GM23248 (cell line): ENCODE measurements at regions not wholly inside any gene's neighbourhood (a gene's known extent, or its start where the extent isn't known, plus 50 kb on each side); places are given as distances from the start of the nearest gene placed in this dataset.

ENCODE experiments used
- DNase-seq: peaks from one replicate; pipeline ENCODE4 v3.0.0-alpha.2; 2015
- H2AFZ ChIP-seq: fragments of 200-600 bp; sonication (generic); 2 replicates; pipeline ENCODE4 v1.6.1; 2016; ENCODE audit warnings: antibody characterized with exemption
- H3F3A ChIP-seq: fragments of 200-600 bp; sonication (generic); 2 replicates; pipeline ENCODE4 v1.6.1; 2016; ENCODE audit warnings: mild to moderate bottlenecking, antibody characterized with exemption, mixed run types; ENCODE audit not compliant: insufficient read depth
- H3K27ac ChIP-seq: fragments of 200-600 bp; sonication (generic); 2 replicates; pipeline ENCODE4 v1.5.1; 2016; ENCODE audit warnings: mild to moderate bottlenecking
- H3K27me3 ChIP-seq: fragments of 200-600 bp; sonication (generic); replicated peaks from 2 replicates; pipeline ENCODE4 v1.6.1; 2016; ENCODE audit warnings: mild to moderate bottlenecking; ENCODE audit not compliant: insufficient read depth
- H3K36me3 ChIP-seq: fragments of 200-600 bp; sonication (generic); 2 replicates; pipeline ENCODE4 v1.6.1; 2016; ENCODE audit warnings: low read depth, mild to moderate bottlenecking
- H3K4me1 ChIP-seq: fragments of 200-600 bp; sonication (generic); 2 replicates; pipeline ENCODE4 v1.6.1; 2016; ENCODE audit warnings: mild to moderate bottlenecking; ENCODE audit not compliant: insufficient read depth
- H3K4me2 ChIP-seq: fragments of 200-600 bp; sonication (generic); one replicate; pipeline ENCODE4 v1.6.1; 2016; ENCODE audit warnings: mild to moderate bottlenecking; ENCODE audit not compliant: unreplicated experiment
- H3K4me3 ChIP-seq: fragments of 200-600 bp; sonication (generic); 2 replicates; pipeline ENCODE4 v1.5.1; 2016; ENCODE audit warnings: mild to moderate bottlenecking
- H3K79me2 ChIP-seq: fragments of 200-600 bp; sonication (generic); 2 replicates; pipeline ENCODE4 v1.6.1; 2016; ENCODE audit warnings: mild to moderate bottlenecking; ENCODE audit not compliant: insufficient read depth
- H3K9ac ChIP-seq: fragments of 200-600 bp; sonication (generic); 2 replicates; pipeline ENCODE4 v1.6.1; 2016; ENCODE audit warnings: mild to moderate bottlenecking
- H3K9me2 ChIP-seq: fragments of 200-600 bp; sonication (generic); 2 replicates; pipeline ENCODE4 v1.6.1; 2016; ENCODE audit warnings: mixed run types, mild to moderate bottlenecking, moderate library complexity; ENCODE audit not compliant: insufficient read depth
- H3K9me3 ChIP-seq: fragments of 200-600 bp; sonication (generic); one replicate; pipeline ENCODE4 v1.6.1; 2017; ENCODE audit warnings: low read depth
- H4K20me1 ChIP-seq: fragments of 200-600 bp; sonication (generic); 2 replicates; pipeline ENCODE4 v1.6.0; 2016; ENCODE audit not compliant: insufficient read depth
- EZH2 ChIP-seq: fragments of 200-600 bp; sonication (generic); IDR thresholded peaks from 2 replicates; pipeline ENCODE4 v1.6.1; 2018; ENCODE audit warnings: antibody characterized with exemption, mild to moderate bottlenecking; ENCODE audit not compliant: insufficient read depth, poor library complexity, severe bottlenecking
- EZH2phosphoT487 ChIP-seq: fragments of 200-600 bp; sonication (generic); IDR thresholded peaks from 2 replicates; pipeline ENCODE4 v1.6.1; 2018; ENCODE audit warnings: antibody characterized with exemption, moderate library complexity, mild to moderate bottlenecking, low read depth; ENCODE audit not compliant: insufficient read depth
- WGBS, 2 experiments: methylation state at CpG; one replicate each; pipeline ENCODE4 v1.1.6; 2015 to 2017; ENCODE audit warnings: low lambda C conversion rate in 2 of 2, low coverage in 1 of 2; ENCODE audit errors: missing lambda C conversion rate in 2 of 2; 5-methylcytosine and 5-hydroxymethylcytosine counted together
- in situ Hi-C: fragments of 300-500 bp; cut with MboI; formaldehyde crosslinking; loops from 2 replicates; pipeline ENCODE4 v1.15.0; 2020

DNA sequence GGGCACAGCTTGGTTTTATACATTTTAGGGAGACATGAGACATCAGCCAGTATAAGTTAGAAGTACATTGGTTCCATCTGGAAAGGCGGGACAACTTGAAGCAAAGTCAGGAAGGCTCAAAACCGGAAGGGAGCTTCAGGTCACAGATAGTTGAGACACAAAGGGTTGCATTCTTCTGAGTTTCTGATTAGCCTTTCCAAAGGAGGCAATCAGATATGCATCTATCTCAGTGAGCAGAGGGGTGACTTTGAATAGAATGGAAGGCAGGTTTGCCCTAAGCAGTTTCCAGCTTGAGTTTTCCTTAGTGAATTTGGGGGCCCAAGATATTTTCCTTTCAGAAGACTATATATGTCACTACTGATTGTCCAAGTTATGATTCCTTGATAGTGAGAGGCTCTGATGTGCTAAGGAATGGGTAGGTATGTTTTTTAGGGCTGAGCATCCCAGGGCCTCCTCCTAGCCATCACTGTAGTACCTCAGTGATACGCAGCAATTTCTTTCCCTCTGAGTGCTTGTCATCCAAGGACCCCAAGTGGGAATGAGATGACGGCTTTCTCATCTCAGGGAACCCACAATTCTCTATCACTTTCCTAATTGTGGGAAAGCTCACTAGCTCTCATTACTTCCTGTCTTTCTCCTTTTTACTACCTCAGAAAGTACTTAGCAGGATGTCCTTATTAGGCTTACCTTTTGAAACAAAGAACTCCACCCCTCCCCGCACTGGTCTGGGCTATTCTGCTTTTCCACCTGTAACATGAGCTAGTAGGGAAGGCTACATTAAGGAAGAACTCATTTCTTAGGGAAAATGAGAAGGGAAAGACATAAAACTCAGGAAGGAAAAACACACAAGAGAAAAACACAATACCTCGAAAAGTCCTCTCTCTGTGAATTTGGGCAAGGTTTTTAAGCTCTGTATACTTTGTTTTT, 632.7 kb downstream of the RAPGEF2 start:
- no peak for TF ChIP-seq EZH2phosphoT487
- no peak for TF ChIP-seq EZH2
- no peaks in the 10 kb centered on the region for H3K4me1 ChIP-seq
- DNase-seq: no peak
- H3K4me3 ChIP-seq: no peak overlapping the region
- no peaks in the 10 kb centered on the region for H3F3A ChIP-seq
- H3K27ac ChIP-seq: no peak overlapping the region
- no peaks in the 10 kb centered on the region for H3K9me2 ChIP-seq
- H2AFZ ChIP-seq: no peak overlapping the region
- no peaks in the 10 kb centered on the region for H3K9me3 ChIP-seq
- H3K4me2 ChIP-seq: no peak overlapping the region
- no peaks in the 10 kb centered on the region for H3K36me3 ChIP-seq
- H4K20me1 ChIP-seq: no peaks in the 10 kb centered on the region
- H3K9ac ChIP-seq: no peak overlapping the region
- WGBS, 2 experiments: 16 to 19% methylated on average over 6 of the region's 6 CpGs
- H3K27me3 ChIP-seq: no peaks in the 10 kb centered on the region
- no peaks in the 10 kb centered on the region for H3K79me2 ChIP-seq
- in situ Hi-C loops: no loop called here

- WGBS, 2 experiments: 4 to 10% methylated on average over 7 of the region's 7 CpGs
- H3F3A ChIP-seq: no peaks in the 10 kb centered on the region
- no peak overlapping the region for H2AFZ ChIP-seq
- TF ChIP-seq EZH2 (no peak), EZH2phosphoT487 (no peak)
- no peaks in the 10 kb centered on the region for H3K36me3 ChIP-seq
- DNase-seq: no peak
- H3K9me3 ChIP-seq: no peaks in the 10 kb centered on the region
- no peak overlapping the region for H3K4me2 ChIP-seq
- no peaks in the 10 kb centered on the region for H3K27me3 ChIP-seq
- H3K27ac ChIP-seq: no peak overlapping the region
- no peaks in the 10 kb centered on the region for H3K4me1 ChIP-seq
- in situ Hi-C loops: no loop called here
- no peak overlapping the region for H3K9ac ChIP-seq
- H3K79me2 ChIP-seq: no peaks in the 10 kb centered on the region
- H4K20me1 ChIP-seq: no peaks in the 10 kb centered on the region
- no peak overlapping the region for H3K4me3 ChIP-seq
- no peaks in the 10 kb centered on the region for H3K9me2 ChIP-seq
These were observed 633.5 kb downstream of the RAPGEF2 start for GRCh38 chr4:159736411-159736810.

DNA sequence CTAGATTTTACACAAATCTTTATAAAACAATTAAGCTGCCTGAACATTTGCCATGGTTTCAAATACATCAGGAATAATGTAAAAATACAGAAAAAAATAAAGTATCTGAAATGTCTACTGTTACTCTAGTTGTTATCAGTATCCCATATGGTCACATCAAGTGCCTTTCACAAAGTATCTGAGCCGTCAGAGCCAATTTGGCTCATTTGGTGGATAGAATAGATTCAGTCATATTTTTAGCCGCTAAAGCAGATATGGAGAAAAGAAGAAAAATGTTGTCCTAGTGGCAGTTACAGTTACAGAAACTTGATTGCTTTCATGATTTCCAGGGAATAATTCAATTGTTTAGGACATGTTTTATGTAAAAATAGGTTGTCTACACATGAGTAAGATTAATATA, 641.1 kb downstream of the RAPGEF2 start:
- H3F3A ChIP-seq: no peaks in the 10 kb centered on the region
- no peaks in the 10 kb centered on the region for H4K20me1 ChIP-seq
- H3K4me3 ChIP-seq: no peak overlapping the region
- no peaks in the 10 kb centered on the region for H3K4me1 ChIP-seq
- H3K9ac ChIP-seq: no peak overlapping the region
- no peaks in the 10 kb centered on the region for H3K9me3 ChIP-seq
- TF ChIP-seq EZH2phosphoT487: no peak
- TF ChIP-seq EZH2: no peak
- H3K36me3 ChIP-seq: no peaks in the 10 kb centered on the region
- no peaks in the 10 kb centered on the region for H3K79me2 ChIP-seq
- WGBS, 2 experiments: 9 to 10% methylated on average over 2 of the region's 2 CpGs
- no peak for DNase-seq
- H3K9me2 ChIP-seq: no peaks in the 10 kb centered on the region
- no peak overlapping the region for H3K4me2 ChIP-seq
- in situ Hi-C loops: no loop called here
- H3K27ac ChIP-seq: no peak overlapping the region
- no peak overlapping the region for H2AFZ ChIP-seq
- no peaks in the 10 kb centered on the region for H3K27me3 ChIP-seq

- no peak overlapping the region for H3K4me2 ChIP-seq
- no peak overlapping the region for H2AFZ ChIP-seq
- 11 to 19% methylated on average over 3 of the region's 3 CpGs for WGBS, 2 experiments
- DNase-seq: no peak
- H3K79me2 ChIP-seq: no peaks in the 10 kb centered on the region
- no peaks in the 10 kb centered on the region for H4K20me1 ChIP-seq
- no peak overlapping the region for H3K27ac ChIP-seq
- in situ Hi-C loops: no loop called here
- H3K36me3 ChIP-seq: no peaks in the 10 kb centered on the region
- no peak overlapping the region for H3K4me3 ChIP-seq
- H3K9ac ChIP-seq: no peak overlapping the region
- no peaks in the 10 kb centered on the region for H3F3A ChIP-seq
- no peaks in the 10 kb centered on the region for H3K9me2 ChIP-seq
- H3K27me3 ChIP-seq: no peaks in the 10 kb centered on the region
- TF ChIP-seq EZH2 (no peak), EZH2phosphoT487 (no peak)
- no peaks in the 10 kb centered on the region for H3K9me3 ChIP-seq
- H3K4me1 ChIP-seq: no peaks in the 10 kb centered on the region
These were observed 645.1 kb downstream of the RAPGEF2 start for GRCh38 chr4:159747983-159748382.

DNA sequence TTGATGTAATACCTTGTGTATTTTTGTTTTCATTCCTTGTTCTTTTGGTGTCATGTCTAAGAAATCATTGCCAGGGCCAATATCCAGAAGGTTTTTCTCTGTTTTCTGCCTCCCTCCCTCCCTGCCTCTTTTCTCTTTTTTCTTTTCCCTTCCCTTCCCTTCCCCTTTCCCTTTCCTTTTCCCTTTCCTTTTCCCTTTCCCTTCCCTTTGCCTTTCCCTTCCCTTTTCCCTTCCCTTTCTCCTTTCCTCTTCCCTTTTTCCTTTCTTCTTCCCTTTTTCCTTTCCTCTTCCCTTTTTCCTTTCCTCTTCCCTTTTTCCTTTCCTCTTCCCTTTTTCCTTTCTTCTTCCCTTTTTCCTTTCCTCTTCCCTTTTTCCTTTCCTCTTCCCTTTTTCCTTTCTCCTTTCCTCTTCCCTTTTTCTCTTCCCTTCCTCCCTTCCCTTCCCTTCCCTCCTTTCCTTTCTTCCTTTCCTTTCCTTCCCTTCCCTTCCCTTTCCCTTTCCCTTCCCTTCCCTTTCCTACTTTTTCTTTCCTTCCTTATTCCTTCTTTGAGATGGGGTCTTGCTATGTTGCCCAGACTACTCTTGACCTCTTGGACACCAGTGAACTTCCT, 646.1 kb downstream of the RAPGEF2 start:
- H3K79me2 ChIP-seq: no peaks in the 10 kb centered on the region
- H3K4me2 ChIP-seq: no peak overlapping the region
- H3K9ac ChIP-seq: no peak overlapping the region
- H3K27ac ChIP-seq: no peak overlapping the region
- H3K9me2 ChIP-seq: no peaks in the 10 kb centered on the region
- H3K9me3 ChIP-seq: no peaks in the 10 kb centered on the region
- H3K4me1 ChIP-seq: no peaks in the 10 kb centered on the region
- H3K4me3 ChIP-seq: no peak overlapping the region
- no peaks in the 10 kb centered on the region for H3K27me3 ChIP-seq
- no peak for DNase-seq
- in situ Hi-C loops: no loop called here
- H3F3A ChIP-seq: no peaks in the 10 kb centered on the region
- no peak for TF ChIP-seq EZH2
- no peak for TF ChIP-seq EZH2phosphoT487
- H3K36me3 ChIP-seq: no peaks in the 10 kb centered on the region
- no peaks in the 10 kb centered on the region for H4K20me1 ChIP-seq
- H2AFZ ChIP-seq: no peak overlapping the region
